ENCODE measurements at regions not wholly inside any gene's neighbourhood (a gene's known extent, or its start where the extent isn't known, plus 50 kb on each side); places are given as distances from the start of the nearest gene placed in this dataset.

- Histone ChIP-seq H3K9me3 (ENCODE audit: control insufficient read depth in 4 of 4, low read length in 3 of 4) (no peaks in the 10 kb centered on the region), H3K27ac (ENCODE audit: low read depth in 1 of 2, low read length in 2 of 2) (no peak overlapping the region), H3K27me3 (ENCODE audit: control insufficient read depth in 4 of 4, insufficient read depth in 4 of 4, low read length in 3 of 4) (no peaks in the 10 kb centered on the region), H3K9ac (ENCODE audit: low read depth in 1 of 2, low read length in 2 of 2) (no peak overlapping the region), H3K4me1 (ENCODE audit: control insufficient read depth in 4 of 4, insufficient read depth in 4 of 4, low read length in 3 of 4) (peaks cover 2 to 28% (median 25%) of the 10 kb centered on the region in 4 donors), H3K36me3 (ENCODE audit: control insufficient read depth in 4 of 4, insufficient read depth in 3 of 4, low read depth in 1 of 4, low read length in 3 of 4) (no peaks in the 10 kb centered on the region), H3K4me3 (ENCODE audit: low read depth in 1 of 3, low read length in 3 of 3) (no peak overlapping the region)
- no peak for DNase-seq (ENCODE audit: low spot score)
- WGBS: 93% methylated on average over 9 of the region's 9 CpGs
- TF ChIP-seq, protein P1, sequence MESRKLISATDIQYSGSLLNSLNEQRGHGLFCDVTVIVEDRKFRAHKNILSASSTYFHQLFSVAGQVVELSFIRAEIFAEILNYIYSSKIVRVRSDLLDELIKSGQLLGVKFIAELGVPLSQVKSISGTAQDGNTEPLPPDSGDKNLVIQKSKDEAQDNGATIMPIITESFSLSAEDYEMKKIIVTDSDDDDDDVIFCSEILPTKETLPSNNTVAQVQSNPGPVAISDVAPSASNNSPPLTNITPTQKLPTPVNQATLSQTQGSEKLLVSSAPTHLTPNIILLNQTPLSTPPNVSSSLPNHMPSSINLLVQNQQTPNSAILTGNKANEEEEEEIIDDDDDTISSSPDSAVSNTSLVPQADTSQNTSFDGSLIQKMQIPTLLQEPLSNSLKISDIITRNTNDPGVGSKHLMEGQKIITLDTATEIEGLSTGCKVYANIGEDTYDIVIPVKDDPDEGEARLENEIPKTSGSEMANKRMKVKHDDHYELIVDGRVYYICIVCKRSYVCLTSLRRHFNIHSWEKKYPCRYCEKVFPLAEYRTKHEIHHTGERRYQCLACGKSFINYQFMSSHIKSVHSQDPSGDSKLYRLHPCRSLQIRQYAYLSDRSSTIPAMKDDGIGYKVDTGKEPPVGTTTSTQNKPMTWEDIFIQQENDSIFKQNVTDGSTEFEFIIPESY (IDR thresholded peaks at IDR 0.05): no peak
- TF ChIP-seq FOXA1 (IDR thresholded peaks at IDR 0.05): no peak
- TF ChIP-seq MAX (IDR thresholded peaks at IDR 0.05): no peak
- TF ChIP-seq HNF4A (conservative IDR thresholded peaks at IDR 0.05): no peak
Measured at GRCh38 chr15:37220949-37221670, 120.8 kb upstream of the MEIS2 start.

GRCh38 chr15:37221671-37222145 is 121.4 kb upstream of the MEIS2 start:
- 90% methylated on average over 7 of the region's 7 CpGs for WGBS
- Histone ChIP-seq H3K36me3 (ENCODE audit: control insufficient read depth in 4 of 4, insufficient read depth in 3 of 4, low read depth in 1 of 4, low read length in 3 of 4) (no peaks in the 10 kb centered on the region), H3K27ac (ENCODE audit: low read depth in 1 of 2, low read length in 2 of 2) (no peak overlapping the region), H3K9me3 (ENCODE audit: control insufficient read depth in 4 of 4, low read length in 3 of 4) (no peaks in the 10 kb centered on the region), H3K27me3 (ENCODE audit: control insufficient read depth in 4 of 4, insufficient read depth in 4 of 4, low read length in 3 of 4) (no peaks in the 10 kb centered on the region), H3K4me1 (ENCODE audit: control insufficient read depth in 4 of 4, insufficient read depth in 4 of 4, low read length in 3 of 4) (peaks cover 0 to 27% (median 25%) of the 10 kb centered on the region in 4 donors), H3K4me3 (ENCODE audit: low read depth in 1 of 3, low read length in 3 of 3) (no peak overlapping the region), H3K9ac (ENCODE audit: low read depth in 1 of 2, low read length in 2 of 2) (no peak overlapping the region)
- no peak for DNase-seq (ENCODE audit: low spot score)
- no peak for TF ChIP-seq CTCF (IDR thresholded peaks at IDR 0.05; ENCODE audit: low read depth, low read length, missing input control)
- peak; percentile 33 for TF ChIP-seq YY1 (IDR thresholded peaks at IDR 0.05)
- no peak for TF ChIP-seq FOXA2 (IDR thresholded peaks at IDR 0.05)

DNA sequence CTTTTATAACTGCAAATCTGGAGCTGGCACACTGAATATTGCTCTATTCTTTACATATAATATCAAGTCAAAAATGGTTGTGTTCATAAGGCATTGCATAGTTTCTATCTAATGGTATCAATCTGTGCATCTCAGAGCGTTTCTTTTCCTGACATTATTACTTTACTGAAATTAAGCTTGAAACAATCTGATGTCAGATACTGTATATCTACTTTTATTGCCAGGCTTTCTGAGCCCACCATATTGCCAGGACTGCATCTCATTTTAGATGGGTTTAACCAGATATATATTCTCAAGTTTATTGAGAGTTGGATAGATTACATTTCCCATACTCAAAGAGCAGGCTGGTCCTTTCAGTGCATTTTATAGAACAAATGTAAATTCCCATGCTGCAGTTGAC is 122.7 kb upstream of the MEIS2 start:
- H3K9ac ChIP-seq (ENCODE audit: low read depth in 1 of 2, low read length in 2 of 2): no peak overlapping the region
- no peaks in the 10 kb centered on the region for H3K9me3 ChIP-seq (ENCODE audit: control insufficient read depth in 4 of 4, low read length in 3 of 4)
- no peak overlapping the region for H3K4me3 ChIP-seq (ENCODE audit: low read depth in 1 of 3, low read length in 3 of 3)
- DNase-seq (ENCODE audit: low spot score): no peak
- 95% methylated on average over 1 of the region's 1 CpG for WGBS
- no peak overlapping the region for H3K27ac ChIP-seq (ENCODE audit: low read depth in 1 of 2, low read length in 2 of 2)
- no peaks in the 10 kb centered on the region for H3K36me3 ChIP-seq (ENCODE audit: control insufficient read depth in 4 of 4, insufficient read depth in 3 of 4, low read depth in 1 of 4, low read length in 3 of 4)
- H3K4me1 ChIP-seq (ENCODE audit: control insufficient read depth in 4 of 4, insufficient read depth in 4 of 4, low read length in 3 of 4): peaks cover 0 to 17% (median 14%) of the 10 kb centered on the region in 4 donors
- no peaks in the 10 kb centered on the region for H3K27me3 ChIP-seq (ENCODE audit: control insufficient read depth in 4 of 4, insufficient read depth in 4 of 4, low read length in 3 of 4)
- TF ChIP-seq JUND (IDR thresholded peaks at IDR 0.05) (no peak), MAX (IDR thresholded peaks at IDR 0.05) (no peak), EGR1 (IDR thresholded peaks at IDR 0.05; ENCODE audit: low read depth in 2 of 2) (no peak), NR2F2 (IDR thresholded peaks at IDR 0.05) (no peak), ATF3 (IDR thresholded peaks at IDR 0.05) (no peak), HNF4G (IDR thresholded peaks at IDR 0.05) (no peak), CTCF (IDR thresholded peaks at IDR 0.05; ENCODE audit: low read depth, low read length, missing input control) (no peak), REST (IDR thresholded peaks at IDR 0.05) (no peak), SP1 (IDR thresholded peaks at IDR 0.05) (no peak), RXRA (IDR thresholded peaks at IDR 0.05) (no peak), RAD21 (IDR thresholded peaks at IDR 0.05) (no peak)

All from liver (tissue), 8 donors.